Fibroblast of the aortic adventitia (primary cell): ENCODE measurements at regions not wholly inside any gene's neighbourhood (a gene's known extent, or its start where the extent isn't known, plus 50 kb on each side); places are given as distances from the start of the nearest gene placed in this dataset.

Experiments used
- DNase-seq: peaks from one replicate; pipeline ENCODE4 v3.0.0-alpha.2; 2010; ENCODE audit warnings: low read depth
- H3K4me3 ChIP-seq: 2 replicates; pipeline ENCODE4 v1.5.1; 2011; ENCODE audit warnings: low read depth, mild to moderate bottlenecking, control low read depth, low read length, moderate library complexity
- TF ChIP-seq, protein P1 (sequence below): IDR thresholded peaks from 2 replicates; pipeline ENCODE4 v1.5.1; 2011; ENCODE audit warnings: mild to moderate bottlenecking, low read length, control low read depth, inconsistent platforms; ENCODE audit not compliant: insufficient read depth

DNA sequence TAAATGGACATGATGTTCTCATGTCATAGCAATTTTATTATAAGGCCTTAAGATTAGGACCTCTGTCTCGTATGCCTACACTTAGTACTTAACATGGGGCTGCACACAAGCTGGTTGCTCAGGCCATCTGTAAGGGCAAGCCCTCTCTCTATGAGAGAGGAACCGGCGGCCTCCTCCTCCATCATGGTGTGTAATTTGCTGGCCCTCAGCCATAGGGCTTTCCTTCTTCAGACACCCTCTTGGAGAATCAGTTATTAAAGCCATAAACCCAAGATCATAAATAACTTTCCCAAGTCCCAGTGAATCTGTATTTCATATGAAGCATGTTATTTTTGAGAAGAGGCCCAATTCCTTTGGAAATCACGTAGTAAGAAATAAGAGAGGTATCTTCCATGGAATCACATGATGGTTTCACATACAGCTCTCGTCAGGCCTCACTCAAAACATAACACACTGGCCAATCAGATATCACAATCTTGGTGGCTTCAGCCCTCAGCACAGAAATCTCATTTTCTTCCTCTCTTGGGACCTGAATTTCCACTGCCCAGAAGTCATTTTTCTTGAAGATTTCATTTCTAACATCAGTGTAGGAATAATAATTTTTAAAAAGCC is 92.6 kb downstream of the RDH14 start:
- DNase-seq: peak; percentile 65
- TF ChIP-seq, protein P1, sequence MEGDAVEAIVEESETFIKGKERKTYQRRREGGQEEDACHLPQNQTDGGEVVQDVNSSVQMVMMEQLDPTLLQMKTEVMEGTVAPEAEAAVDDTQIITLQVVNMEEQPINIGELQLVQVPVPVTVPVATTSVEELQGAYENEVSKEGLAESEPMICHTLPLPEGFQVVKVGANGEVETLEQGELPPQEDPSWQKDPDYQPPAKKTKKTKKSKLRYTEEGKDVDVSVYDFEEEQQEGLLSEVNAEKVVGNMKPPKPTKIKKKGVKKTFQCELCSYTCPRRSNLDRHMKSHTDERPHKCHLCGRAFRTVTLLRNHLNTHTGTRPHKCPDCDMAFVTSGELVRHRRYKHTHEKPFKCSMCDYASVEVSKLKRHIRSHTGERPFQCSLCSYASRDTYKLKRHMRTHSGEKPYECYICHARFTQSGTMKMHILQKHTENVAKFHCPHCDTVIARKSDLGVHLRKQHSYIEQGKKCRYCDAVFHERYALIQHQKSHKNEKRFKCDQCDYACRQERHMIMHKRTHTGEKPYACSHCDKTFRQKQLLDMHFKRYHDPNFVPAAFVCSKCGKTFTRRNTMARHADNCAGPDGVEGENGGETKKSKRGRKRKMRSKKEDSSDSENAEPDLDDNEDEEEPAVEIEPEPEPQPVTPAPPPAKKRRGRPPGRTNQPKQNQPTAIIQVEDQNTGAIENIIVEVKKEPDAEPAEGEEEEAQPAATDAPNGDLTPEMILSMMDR: no peak
- no peak overlapping the region for H3K4me3 ChIP-seq

DNA sequence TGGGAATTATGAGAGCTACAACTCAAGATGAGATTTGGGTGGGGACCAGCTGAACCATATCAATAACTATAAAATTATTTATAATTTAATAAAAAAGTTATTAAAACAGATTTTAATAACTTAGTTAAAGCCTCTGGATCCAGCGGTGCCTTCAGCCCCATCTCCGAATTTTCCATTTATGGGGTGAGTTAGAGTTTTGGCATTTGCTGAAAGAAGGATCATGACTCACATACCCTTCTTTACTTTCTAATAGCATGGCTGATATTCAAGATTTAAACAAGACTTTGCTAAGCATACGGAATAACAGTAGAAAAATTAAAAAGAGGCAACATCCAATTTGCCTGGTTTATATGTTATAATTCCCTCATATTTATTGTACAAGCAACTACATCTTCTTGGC is 94.5 kb downstream of the RDH14 start:
- DNase-seq: no peak
- TF ChIP-seq, protein P1: no peak

DNA sequence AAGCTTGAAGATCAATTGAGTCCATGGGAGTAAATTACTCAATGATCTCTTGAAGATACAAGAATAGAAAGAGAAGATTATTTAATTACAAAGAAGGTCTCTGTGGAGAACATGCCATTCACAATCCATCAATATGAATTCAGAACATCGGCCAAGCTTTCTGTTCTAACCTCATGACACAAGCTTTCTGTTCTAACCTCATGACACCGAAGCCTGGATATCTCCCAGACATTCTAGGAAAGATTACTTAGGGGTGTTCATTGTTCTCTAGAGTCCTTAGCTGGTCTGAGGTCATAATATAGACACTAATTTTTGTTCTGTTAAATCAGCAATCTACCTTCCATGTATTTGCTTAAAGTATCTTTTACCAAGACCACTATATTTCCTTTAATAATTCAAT is 95.5 kb downstream of the RDH14 start:
- no peak for DNase-seq
- TF ChIP-seq, protein P1: no peak
- H3K4me3 ChIP-seq: no peak overlapping the region

More for the DNA sequence above, 94.5 kb downstream of the RDH14 start:
- no peak overlapping the region for H3K4me3 ChIP-seq

DNA sequence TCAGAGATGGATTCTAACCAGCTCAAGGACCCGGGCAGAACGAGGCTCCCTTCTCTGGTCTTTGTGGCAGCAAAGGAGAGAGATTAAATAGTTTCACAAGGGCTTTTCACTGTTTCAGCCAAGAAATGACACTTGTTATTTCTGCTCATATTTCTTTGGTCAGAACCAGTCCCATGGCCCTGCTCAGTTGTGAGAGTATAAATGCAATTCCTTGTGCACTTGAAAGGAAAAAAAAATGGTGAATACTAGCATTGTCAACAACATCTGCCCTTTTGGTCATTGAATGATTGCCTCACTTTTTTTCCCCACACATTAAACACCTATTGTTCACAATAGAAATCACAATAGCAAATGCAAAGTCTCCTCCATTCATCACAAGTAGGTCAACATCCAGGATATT is 104.4 kb downstream of the RDH14 start:
- TF ChIP-seq, protein P1: no peak
- peak; percentile 77 for DNase-seq
- H3K4me3 ChIP-seq: no peak overlapping the region

DNA sequence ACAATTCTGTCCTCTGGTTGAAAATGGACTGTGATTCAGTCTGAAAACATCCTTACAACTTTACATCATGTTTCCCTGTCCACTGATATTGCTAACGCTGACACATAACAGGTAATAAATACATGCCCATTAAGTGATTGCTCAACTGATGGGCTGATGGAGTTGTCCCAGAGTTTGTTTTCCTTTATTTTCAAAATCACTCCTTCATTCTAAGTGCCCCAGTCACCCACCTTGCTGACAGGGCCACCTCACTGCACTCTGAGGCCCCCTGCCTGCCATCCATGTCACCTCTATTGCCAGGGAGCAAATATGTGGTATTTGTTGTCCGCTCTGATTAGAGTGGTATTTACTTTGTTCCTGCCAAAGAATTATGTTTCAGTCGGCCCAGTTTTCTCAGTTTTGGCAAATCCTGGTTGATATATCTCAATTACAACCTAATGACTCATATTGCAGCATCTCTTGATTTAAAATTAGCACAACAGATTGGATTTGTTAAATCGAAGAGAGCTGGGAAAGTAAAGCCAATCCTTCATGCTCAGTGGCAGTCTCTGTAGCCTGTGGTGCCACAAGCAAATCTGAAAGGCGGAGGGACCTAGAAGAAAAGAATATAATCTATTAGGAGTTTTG is 105.1 kb downstream of the RDH14 start:
- DNase-seq: peak; percentile 96
- no peak overlapping the region for H3K4me3 ChIP-seq

DNA sequence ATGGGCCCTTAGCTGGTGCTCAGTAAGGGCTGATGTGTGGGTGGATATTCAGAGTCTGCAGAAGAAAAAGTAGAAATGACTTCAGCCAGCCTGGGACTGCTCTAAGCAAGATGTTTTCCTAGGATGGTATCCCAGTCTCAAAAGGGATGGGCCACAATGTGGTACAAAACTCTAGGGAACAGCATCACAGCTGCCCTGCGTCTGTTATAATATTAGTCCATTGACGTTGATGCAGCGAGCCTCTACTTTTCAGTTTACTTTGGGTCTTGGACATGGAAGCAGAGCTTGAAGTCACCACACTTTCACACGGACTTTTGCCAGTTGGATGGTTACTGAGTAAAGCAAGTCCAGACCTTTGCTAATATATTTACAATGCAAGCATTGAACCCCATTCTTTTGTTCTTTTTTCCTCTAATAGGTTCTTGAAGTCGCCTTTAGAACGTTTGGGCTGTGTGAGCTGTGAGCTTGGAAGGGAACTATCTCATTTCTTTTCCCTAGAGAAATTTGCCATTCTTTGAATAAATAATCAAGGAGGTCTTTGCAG is 105.7 kb downstream of the RDH14 start:
- DNase-seq: peak; percentile 96
- no peak overlapping the region for H3K4me3 ChIP-seq
- TF ChIP-seq, protein P1: no peak

More for the DNA sequence above, 105.1 kb downstream of the RDH14 start:
- TF ChIP-seq, protein P1: peak; percentile 41
